BJ (cell line): ENCODE measurements at regions not wholly inside any gene's neighbourhood (a gene's known extent, or its start where the extent isn't known, plus 50 kb on each side); places are given as distances from the start of the nearest gene placed in this dataset.

Experiments used
- CTCF ChIA-PET: fragments of 350-600 bp; formaldehyde crosslinking; extraction: SDS; loops from one replicate; lab custom pipeline; 2021; ENCODE audit warnings: antibody characterized with exemption, inconsistent platforms; lab: Yijun Ruan, JAX
- POLR2A ChIA-PET: fragments of 300-600 bp; sonication (Branson Sonifier 250); formaldehyde crosslinking; extraction: SDS; loops from one replicate; lab custom pipeline; 2021; ENCODE audit warnings: antibody characterized with exemption; lab: Charles Lee
- DNase-seq: peaks from one replicate; pipeline ENCODE4 v3.0.0-alpha.2; 2011; ENCODE audit warnings: low read depth
- H3K27me3 ChIP-seq: 2 replicates; pipeline ENCODE4 v1.6.0; 2011; ENCODE audit warnings: low read length; ENCODE audit not compliant: control insufficient read depth, insufficient read depth
- H3K36me3 ChIP-seq: 2 replicates; pipeline ENCODE4 v1.5.1; 2011; ENCODE audit warnings: low read length; ENCODE audit not compliant: control insufficient read depth, insufficient read depth
- H3K4me3 ChIP-seq: 2 replicates; pipeline ENCODE4 v1.5.1; 2011; ENCODE audit warnings: low read depth, mild to moderate bottlenecking, control low read depth, low read length
- TF ChIP-seq, protein P1 (sequence below): IDR thresholded peaks from 2 replicates; pipeline ENCODE4 v1.5.1; 2011; ENCODE audit warnings: low read depth, mild to moderate bottlenecking, control low read depth, inconsistent platforms, low read length, moderate library complexity; ENCODE audit not compliant: insufficient read depth

DNA sequence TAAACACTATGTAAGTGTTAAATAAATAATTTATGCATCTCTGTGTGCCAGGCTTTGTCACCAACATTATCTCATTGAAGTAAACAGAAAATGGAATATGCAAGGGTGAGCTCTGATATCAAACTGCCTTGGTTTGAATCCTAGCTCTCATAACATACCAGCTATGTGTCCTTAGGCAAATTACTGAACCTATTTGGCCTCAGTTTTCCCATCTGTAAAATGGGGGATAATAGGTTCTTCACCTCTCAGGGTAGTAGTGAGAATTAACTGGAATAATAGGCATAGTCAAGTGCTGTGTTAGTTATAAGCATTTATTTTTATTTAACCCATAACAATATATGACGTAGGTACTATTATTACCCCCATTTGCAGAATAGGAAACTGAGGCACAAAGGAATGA lies 190.8 kb upstream of the SRRM4 start:
- DNase-seq = no peak
- no peaks in the 10 kb centered on the region for H3K36me3 ChIP-seq
- no peak overlapping the region for H3K4me3 ChIP-seq
- POLR2A ChIA-PET = no interaction called here
- TF ChIP-seq, protein P1, sequence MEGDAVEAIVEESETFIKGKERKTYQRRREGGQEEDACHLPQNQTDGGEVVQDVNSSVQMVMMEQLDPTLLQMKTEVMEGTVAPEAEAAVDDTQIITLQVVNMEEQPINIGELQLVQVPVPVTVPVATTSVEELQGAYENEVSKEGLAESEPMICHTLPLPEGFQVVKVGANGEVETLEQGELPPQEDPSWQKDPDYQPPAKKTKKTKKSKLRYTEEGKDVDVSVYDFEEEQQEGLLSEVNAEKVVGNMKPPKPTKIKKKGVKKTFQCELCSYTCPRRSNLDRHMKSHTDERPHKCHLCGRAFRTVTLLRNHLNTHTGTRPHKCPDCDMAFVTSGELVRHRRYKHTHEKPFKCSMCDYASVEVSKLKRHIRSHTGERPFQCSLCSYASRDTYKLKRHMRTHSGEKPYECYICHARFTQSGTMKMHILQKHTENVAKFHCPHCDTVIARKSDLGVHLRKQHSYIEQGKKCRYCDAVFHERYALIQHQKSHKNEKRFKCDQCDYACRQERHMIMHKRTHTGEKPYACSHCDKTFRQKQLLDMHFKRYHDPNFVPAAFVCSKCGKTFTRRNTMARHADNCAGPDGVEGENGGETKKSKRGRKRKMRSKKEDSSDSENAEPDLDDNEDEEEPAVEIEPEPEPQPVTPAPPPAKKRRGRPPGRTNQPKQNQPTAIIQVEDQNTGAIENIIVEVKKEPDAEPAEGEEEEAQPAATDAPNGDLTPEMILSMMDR = no peak
- no peaks in the 10 kb centered on the region for H3K27me3 ChIP-seq
- CTCF ChIA-PET = no interaction called here

DNA sequence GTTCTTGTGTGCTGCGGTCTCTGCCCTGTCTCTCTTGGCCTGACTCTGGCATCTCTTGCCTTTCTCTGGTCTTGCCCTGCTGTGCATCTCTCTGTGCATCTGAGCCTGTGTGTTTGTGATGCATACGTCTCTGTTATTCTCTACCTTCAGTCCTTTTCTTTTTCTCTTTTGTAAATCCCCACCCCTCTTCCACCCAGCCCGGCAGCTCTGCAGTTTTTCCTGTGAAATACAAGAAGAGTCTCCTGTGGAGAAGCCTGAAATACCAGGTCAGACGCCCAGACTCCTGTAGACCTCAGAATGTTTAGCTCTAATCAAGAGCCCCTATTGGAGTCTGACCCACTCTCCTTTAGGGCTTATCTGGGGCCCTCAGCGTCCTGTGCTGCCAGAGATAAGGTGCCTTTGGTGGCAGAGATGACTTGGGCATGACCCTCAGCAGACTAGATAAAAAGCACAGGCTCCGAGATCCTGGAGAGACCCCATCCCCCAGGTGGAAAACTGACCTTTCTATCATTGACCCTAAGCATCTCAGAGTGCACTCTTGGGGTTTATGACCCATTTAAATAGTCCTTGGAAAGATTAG lies 167.5 kb upstream of the SRRM4 start:
- Histone ChIP-seq H3K36me3 (no peaks in the 10 kb centered on the region), H3K4me3 (no peak overlapping the region), H3K27me3 (no peaks in the 10 kb centered on the region)
- ChIA-PET CTCF (no interaction called here), POLR2A (no interaction called here)
- TF ChIP-seq, protein P1 = no peak
- no peak for DNase-seq

DNA sequence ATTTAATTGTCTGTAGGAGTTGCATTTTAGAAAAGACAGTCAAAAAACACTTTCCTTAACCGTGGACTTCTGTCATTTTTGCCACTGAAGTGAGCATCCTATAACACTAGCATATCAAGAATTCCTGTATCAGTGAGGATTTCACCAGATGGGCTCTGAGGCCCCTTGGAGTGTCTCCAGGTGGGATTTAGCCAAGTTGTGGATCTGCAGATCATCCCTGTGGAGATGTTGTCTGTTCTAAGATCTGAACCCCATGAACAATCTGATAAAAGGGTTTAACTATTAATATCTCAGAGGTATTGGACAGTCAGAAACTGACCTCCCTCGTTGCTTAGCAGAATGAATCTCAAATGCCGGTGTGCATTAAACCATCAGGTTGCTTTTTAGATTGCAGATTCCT lies 165.0 kb upstream of the SRRM4 start:
- TF ChIP-seq, protein P1 = no peak
- CTCF ChIA-PET = no interaction called here
- no peaks in the 10 kb centered on the region for H3K36me3 ChIP-seq
- H3K27me3 ChIP-seq = no peaks in the 10 kb centered on the region
- POLR2A ChIA-PET = no interaction called here
- no peak overlapping the region for H3K4me3 ChIP-seq
- no peak for DNase-seq

DNA sequence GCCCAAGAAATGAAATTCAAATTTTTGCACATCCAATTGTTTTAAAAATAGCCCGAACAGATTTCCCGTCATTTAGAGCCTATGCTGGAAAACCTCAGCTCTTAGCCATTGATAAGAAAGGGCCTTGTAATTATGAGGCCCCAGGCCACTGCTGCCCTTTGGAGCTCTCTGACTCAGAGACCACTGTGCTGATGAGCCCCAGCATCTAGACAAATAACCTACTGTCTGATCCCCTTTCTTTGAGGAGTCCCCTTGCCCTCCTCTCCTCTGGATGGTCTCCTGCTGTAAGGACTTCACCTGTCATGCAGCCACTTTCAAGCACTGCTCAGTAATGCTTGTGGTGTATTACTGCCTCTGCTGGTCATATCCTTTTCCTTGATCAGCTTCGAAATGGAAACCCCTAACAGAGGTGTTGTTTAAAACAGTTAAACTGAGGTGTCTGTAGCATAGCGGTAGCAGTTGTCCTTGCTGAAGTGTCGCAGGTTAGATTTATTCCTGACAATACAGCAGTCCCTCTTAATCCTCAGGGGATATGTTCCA lies 159.9 kb upstream of the SRRM4 start:
- Histone ChIP-seq H3K36me3 (no peaks in the 10 kb centered on the region), H3K4me3 (no peak overlapping the region), H3K27me3 (no peaks in the 10 kb centered on the region)
- ChIA-PET CTCF (no interaction called here), POLR2A (no interaction called here)
- DNase-seq = no peak
- TF ChIP-seq, protein P1 = no peak

DNA sequence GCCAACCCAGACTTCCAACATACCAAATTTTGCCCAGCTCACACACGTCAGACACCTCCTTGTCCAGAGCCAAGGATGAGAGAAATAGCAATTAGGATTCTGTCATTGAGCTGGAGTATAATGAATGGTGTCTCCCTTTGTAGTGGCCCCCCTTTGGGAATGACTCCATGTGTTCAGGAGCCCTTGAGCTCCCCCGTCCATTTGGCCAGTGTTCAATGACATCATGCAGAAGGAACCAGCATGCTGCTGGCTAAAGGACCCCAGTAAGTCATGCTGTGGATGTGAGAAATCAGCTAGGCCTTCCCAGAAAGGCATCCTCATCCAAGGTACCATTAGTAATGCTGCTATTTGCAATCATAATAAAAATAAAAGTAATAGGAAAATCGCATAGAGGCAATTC lies 158.8 kb upstream of the SRRM4 start:
- Histone ChIP-seq H3K27me3 (no peaks in the 10 kb centered on the region), H3K4me3 (no peak overlapping the region), H3K36me3 (no peaks in the 10 kb centered on the region)
- ChIA-PET CTCF (no interaction called here), POLR2A (no interaction called here)
- DNase-seq = no peak
- TF ChIP-seq, protein P1 = no peak
